DMS79 treated with DMSO at 0.1 percent for 48 hours (cell line): ENCODE measurements at regions not wholly inside any gene's neighbourhood (a gene's known extent, or its start where the extent isn't known, plus 50 kb on each side); places are given as distances from the start of the nearest gene placed in this dataset.

ENCODE experiments used
- DNase-seq: peaks from one replicate; lab custom pipeline; 2025; lab: John Stamatoyannopoulos, UW

DNA sequence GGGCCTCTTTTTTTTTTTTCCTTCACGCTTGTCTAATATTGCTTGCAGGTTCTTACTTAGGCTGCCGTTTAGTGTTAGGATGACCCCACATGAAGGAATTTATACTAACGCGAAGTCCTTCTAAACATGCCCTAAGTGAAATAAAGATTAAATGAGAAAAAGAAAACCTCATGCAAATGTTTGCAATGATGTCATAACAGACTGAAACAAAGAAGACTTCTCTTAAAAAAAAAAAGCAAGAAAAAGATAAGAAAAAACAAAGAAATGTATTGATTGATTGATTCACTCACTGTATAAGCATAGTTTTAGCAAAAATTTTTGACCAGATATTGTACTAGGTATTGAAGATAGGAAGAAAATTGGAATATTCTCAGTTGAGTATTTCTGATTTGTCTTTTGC lies 418.2 kb downstream of the IRS2 start:
- no peak for DNase-seq

GRCh38 chr13:109366525-109366924 lies 419.9 kb downstream of the IRS2 start:
- DNase-seq = no peak

GRCh38 chr13:109363431-109363830 lies 423.0 kb downstream of the IRS2 start:
- no peak for DNase-seq

DNA sequence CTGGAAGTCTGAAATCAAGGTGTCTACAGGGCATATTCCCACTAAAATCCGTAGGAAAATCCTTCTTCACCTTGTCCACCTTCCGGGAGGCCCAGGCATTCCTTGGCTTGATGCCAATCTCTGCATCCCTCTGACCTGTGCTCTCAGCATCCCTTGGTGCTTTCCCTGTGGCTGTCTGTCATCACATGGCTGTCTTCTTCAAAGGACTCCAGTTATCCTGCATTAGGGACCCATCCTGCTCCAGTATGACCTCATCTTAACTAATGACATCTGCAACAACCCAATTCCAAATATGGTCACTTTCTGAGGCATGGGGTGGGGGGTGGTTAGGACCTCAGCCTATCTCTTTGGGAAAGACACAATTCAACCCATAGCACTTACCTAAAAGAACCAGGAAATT lies 423.8 kb downstream of the IRS2 start:
- no peak for DNase-seq

GRCh38 chr13:109361562-109362289 lies 424.7 kb downstream of the IRS2 start:
- DNase-seq = no peak

DNA sequence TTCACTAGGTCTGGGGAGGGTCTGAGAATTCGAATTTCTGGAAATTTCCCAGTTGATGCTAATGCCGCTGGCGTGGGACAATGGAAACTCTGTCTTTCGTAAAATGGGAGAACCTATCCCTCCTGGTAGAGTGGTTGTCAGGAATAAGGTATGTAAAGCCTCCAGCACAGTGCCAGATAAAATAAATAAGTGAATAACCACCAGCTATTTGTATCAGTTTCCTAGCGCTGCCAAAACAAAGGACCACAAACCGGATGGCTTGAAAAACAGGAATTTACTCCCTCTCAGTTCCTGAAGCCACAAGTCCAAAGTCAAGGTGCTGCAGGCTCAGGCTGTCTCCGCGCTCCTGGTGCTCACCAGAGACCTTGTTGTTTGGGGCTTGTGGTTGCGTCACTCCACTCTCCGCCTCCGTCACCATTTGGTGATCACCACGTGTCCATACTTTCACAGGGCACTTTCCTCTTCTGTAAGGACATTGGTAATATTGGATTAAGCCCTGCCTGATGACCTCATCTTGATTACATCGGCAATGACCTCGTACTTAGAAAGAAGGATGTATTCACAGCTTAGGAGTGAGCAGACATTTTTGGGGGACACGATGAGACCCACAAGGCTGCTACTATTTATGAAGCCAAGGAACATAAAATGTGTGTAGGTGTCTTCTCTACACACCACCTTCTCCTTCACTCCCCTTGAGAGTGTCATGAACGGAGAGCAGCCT lies 428.5 kb downstream of the IRS2 start:
- no peak for DNase-seq

- DNase-seq = no peak
These were observed 430.4 kb downstream of the IRS2 start for GRCh38 chr13:109355875-109356434.

GRCh38 chr13:109355166-109355565 lies 431.2 kb downstream of the IRS2 start:
- no peak for DNase-seq

GRCh38 chr13:109351236-109351635 lies 435.1 kb downstream of the IRS2 start:
- DNase-seq = no peak

DNA sequence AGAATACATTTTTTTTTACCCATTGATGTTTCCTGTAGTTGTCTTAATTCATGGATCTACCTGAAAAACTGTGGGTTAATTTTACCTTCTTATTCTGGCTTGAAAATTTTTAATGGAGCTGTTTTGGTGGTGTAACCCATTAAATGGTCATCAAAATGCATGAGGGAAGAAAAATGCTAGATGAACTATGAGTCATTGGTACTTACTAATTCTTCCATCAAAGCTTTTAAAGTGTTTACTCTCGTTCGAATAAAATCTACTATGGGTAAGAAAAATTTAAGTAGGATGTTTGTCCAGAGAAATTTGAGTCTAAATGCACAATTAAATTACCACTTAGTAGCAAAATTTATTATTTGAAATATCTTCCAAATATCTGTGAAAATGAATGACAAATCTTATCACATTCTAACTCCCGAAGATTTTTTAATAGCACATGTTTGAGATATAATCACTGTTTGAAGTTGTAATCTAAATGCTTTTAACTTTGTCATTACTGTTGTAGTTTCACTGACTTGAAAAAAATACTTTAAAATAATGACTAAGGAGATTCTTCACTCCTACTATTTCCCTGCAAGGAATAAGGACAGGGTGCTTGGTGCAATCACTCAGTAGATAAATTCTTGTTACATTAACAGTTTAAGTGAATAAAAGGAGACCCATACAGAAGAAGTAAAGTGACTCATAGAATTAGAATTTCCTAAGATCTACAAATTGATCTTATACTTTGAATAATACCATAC lies 437.7 kb downstream of the IRS2 start:
- DNase-seq = no peak

DNA sequence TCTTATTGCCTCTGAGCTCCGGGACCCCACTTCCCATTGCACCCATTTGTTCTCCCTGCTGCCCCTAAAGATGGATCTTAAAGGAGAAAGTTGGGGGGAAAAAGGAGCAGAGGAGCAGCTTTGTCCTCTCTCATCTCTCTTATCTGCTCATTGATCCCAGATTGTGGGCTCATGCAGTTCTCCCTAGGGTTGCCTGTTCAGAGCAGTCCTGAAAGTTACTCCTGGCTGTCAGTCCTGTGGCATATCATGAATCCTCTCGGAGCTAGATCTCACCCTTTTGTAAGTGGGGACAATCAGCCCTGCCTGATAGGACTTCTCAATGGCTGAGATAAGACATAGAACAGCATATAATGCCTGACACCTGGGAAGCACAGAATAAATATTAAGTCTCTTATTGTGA lies 440.3 kb downstream of the IRS2 start:
- DNase-seq = no peak

- DNase-seq = no peak
These were observed 440.9 kb downstream of the IRS2 start for GRCh38 chr13:109345433-109345941.

GRCh38 chr13:109344552-109345157 lies 441.7 kb downstream of the IRS2 start:
- DNase-seq = no peak

DNA sequence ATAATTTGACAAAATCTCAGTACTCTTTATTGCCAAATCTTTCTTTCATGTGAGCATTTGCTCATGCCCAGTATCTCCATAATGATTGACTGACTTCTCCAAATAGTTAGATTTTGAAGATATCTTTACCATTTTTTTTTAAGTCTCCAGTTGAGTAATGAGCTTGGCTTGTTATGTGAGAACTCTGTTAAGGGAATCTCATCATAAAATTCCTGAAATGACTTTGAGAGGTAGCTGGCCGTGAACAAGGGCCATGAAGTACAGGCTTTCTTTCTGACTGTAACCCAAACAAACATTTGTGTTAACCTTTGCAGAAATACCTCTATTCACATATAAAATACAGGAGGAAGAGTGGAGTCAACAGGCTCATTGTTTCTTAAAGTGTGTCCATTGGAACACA lies 449.7 kb downstream of the IRS2 start:
- no peak for DNase-seq

GRCh38 chr13:109333893-109334651 lies 452.3 kb downstream of the IRS2 start:
- DNase-seq = no peak

- peak; percentile 19 for DNase-seq
These were observed 453.6 kb downstream of the IRS2 start for GRCh38 chr13:109332506-109333499.

GRCh38 chr13:109331898-109332297 lies 454.5 kb downstream of the IRS2 start:
- peak; percentile 40 for DNase-seq

DNA sequence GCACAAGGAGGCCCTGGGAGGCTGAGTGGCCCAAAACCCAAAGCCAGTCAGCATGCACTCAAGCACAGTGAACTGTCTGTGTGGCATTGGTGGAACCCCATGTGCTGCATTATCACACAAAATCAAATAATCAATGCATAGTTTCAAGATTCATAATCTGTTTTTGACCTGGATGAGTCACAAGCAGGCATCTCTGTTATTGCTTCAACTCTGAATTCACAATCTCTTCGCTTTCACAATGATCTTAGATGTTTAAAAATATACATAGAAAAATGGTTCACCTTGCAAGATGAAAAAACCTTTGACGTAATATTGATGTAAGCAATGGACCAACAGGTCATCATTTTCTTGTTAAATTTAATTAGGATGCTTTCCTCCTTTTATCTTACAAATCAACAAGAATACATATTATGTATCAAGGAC lies 455.4 kb downstream of the IRS2 start:
- no peak for DNase-seq

DNA sequence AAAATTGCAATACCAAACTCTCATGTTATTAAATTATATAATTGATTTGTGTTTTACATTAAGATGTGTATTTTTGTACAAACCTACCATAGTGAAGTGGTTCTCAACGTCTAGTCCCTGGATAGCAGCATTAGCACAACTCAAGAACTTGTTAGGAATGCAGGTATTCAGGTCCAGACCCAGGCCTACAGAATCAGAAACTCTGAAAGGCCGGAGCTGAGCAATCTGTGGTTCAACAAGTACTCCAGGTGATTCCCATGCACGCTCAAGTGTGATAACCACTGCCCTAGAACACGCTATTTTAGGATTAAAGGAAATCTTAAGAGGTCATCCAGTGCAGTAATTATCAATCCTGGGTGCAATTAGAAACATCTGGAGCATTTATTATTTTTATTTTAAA lies 456.3 kb downstream of the IRS2 start:
- DNase-seq = no peak

- no peak for DNase-seq
These were observed 457.2 kb downstream of the IRS2 start for GRCh38 chr13:109329175-109329574.
